HL-60 (cell line): ENCODE measurements at regions not wholly inside any gene's neighbourhood (a gene's known extent, or its start where the extent isn't known, plus 50 kb on each side); places are given as distances from the start of the nearest gene placed in this dataset.

Experiments
- DNase-seq, 2 experiments: peaks; one replicate each; pipeline ENCODE4 v3.0.0-alpha.2; 2010 to 2020; ENCODE audit warnings: low read depth in 1 of 2, low spot score in 1 of 2
- H3K27ac ChIP-seq: fragments of 250-450 bp; sonication (Bioruptor Pico); replicated peaks from 2 replicates; pipeline ENCODE4 v1.5.1; 2020; ENCODE audit warnings: mild to moderate bottlenecking, moderate library complexity
- H3K27me3 ChIP-seq: fragments of 250-450 bp; sonication (Bioruptor Pico); 2 replicates; pipeline ENCODE4 v1.5.1; 2021; ENCODE audit warnings: mild to moderate bottlenecking, moderate library complexity; ENCODE audit not compliant: insufficient read depth, poor library complexity, severe bottlenecking
- H3K4me3 ChIP-seq: replicated peaks from 2 replicates; pipeline ENCODE4 v1.5.1; 2011; ENCODE audit warnings: mild to moderate bottlenecking, control low read depth, low read length; ENCODE audit not compliant: insufficient read depth
- CTCF ChIP-seq: IDR thresholded peaks from one replicate; pipeline ENCODE4 v1.5.1; 2011; ENCODE audit warnings: low read length, control low read depth, inconsistent platforms; ENCODE audit not compliant: insufficient read depth
- GABPA ChIP-seq: IDR thresholded peaks from 2 replicates; pipeline ENCODE4 v1.6.1; 2012; ENCODE audit warnings: low read depth
- POLR2AphosphoS5 ChIP-seq: IDR thresholded peaks from 2 replicates; pipeline ENCODE4 v1.6.1; 2012; ENCODE audit warnings: low read depth
- REST ChIP-seq: IDR thresholded peaks from 2 replicates; pipeline ENCODE4 v1.6.1; 2012; ENCODE audit warnings: low read depth; ENCODE audit not compliant: insufficient replicate concordance
- SPI1 ChIP-seq: IDR thresholded peaks from 2 replicates; pipeline ENCODE4 v1.6.1; 2012; ENCODE audit warnings: low read depth, mild to moderate bottlenecking, borderline replicate concordance

- H3K27ac ChIP-seq = no peak overlapping the region
- DNase-seq = no peak
- TF ChIP-seq CTCF (no peak), REST (no peak), SPI1 (no peak), GABPA (no peak), POLR2AphosphoS5 (no peak)
- H3K27me3 ChIP-seq = no peaks in the 10 kb centered on the region
- no peak overlapping the region for H3K4me3 ChIP-seq
Observed at GRCh38 chr10:128763588-128763987, 637.4 kb upstream of the MKI67 start.

DNA sequence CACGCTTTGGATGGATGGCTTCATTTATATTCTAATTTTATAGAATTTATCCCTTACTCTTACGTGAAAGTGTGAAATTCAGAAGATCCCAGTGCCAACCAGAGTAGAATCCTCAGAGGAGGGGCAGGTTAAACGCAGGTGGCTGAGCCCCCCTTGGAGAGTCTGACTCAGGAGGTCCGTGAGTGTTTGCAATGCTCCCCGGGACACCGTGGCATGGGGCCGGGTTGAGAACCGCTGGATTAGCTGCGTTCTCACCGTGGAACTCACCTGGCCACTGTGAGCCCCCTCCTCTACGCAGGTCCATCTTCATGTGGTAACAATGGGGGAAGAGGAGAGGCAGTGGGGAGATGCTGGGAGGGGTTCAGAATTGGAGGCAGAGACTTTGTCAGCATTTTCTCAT lies 638.0 kb upstream of the MKI67 start:
- DNase-seq = no peak
- H3K27ac ChIP-seq = no peak overlapping the region
- no peak for TF ChIP-seq REST
- no peak for TF ChIP-seq CTCF
- TF ChIP-seq GABPA = no peak
- TF ChIP-seq POLR2AphosphoS5 = no peak
- no peak for TF ChIP-seq SPI1
- no peak overlapping the region for H3K4me3 ChIP-seq
- H3K27me3 ChIP-seq = no peaks in the 10 kb centered on the region

GRCh38 chr10:128766915-128767314 lies 640.7 kb upstream of the MKI67 start:
- Histone ChIP-seq H3K27ac (no peak overlapping the region), H3K4me3 (no peak overlapping the region), H3K27me3 (no peaks in the 10 kb centered on the region)
- TF ChIP-seq SPI1 (no peak), GABPA (no peak), REST (no peak), CTCF (no peak), POLR2AphosphoS5 (no peak)
- DNase-seq = no peak
